ENCODE measurements at regions not wholly inside any gene's neighbourhood (a gene's known extent, or its start where the extent isn't known, plus 50 kb on each side); places are given as distances from the start of the nearest gene placed in this dataset.

- Histone ChIP-seq H3K9me2 (ENCODE audit: insufficient read depth, low read length) (no peaks in the 10 kb centered on the region), H3K9me3 (ENCODE audit: low read length) (no peaks in the 10 kb centered on the region), H3K27me3 (ENCODE audit: insufficient read depth, low read depth, low read length) (no peaks in the 10 kb centered on the region), H3K4me3 (ENCODE audit: low read length) (no peak overlapping the region), H3K9ac (ENCODE audit: low read length) (no peak overlapping the region), H2AFZ (ENCODE audit: low read depth, low read length) (no peak overlapping the region), H3K27ac (ENCODE audit: low read length) (no peak overlapping the region), H4K20me1 (ENCODE audit: insufficient read depth) (no peaks in the 10 kb centered on the region), H3K79me2 (replicated peaks; ENCODE audit: insufficient read depth, low read length) (no peaks in the 10 kb centered on the region), H3K4me2 (ENCODE audit: low read length) (no peak overlapping the region), H3K36me3 (ENCODE audit: insufficient read depth, low read length) (no peaks in the 10 kb centered on the region), H3F3A (ENCODE audit: insufficient read depth, low read length, poor library complexity, severe bottlenecking) (peaks cover 6% of the 10 kb centered on the region)
- TF ChIP-seq REST (IDR thresholded peaks at IDR 0.05; ENCODE audit: borderline replicate concordance), result no peak
- no peak for TF ChIP-seq EZH2 (IDR thresholded peaks at IDR 0.05; ENCODE audit: borderline replicate concordance, insufficient read depth, low read length, poor library complexity, severe bottlenecking)
- TF ChIP-seq SMC3 (conservative IDR thresholded peaks at IDR 0.05; ENCODE audit: poor library complexity), result no peak
- TF ChIP-seq TAF1 (IDR thresholded peaks at IDR 0.05; ENCODE audit: low read depth), result no peak
- no peak for TF ChIP-seq MXI1 (conservative IDR thresholded peaks at IDR 0.05; ENCODE audit: poor library complexity, severe bottlenecking)
- no peak for TF ChIP-seq POLR2AphosphoS5 (IDR thresholded peaks at IDR 0.05)
- TF ChIP-seq CTCF (IDR thresholded peaks at IDR 0.05; ENCODE audit: poor library complexity, severe bottlenecking), result no peak
- TF ChIP-seq RAD21 (conservative IDR thresholded peaks at IDR 0.05), result no peak
These were observed 581.1 kb downstream of the SPRY1 start for GRCh38 chr4:123977641-123978081.

- H3K79me2 ChIP-seq (replicated peaks; ENCODE audit: insufficient read depth, low read length), result no peaks in the 10 kb centered on the region
- H3K9me2 ChIP-seq (ENCODE audit: insufficient read depth, low read length), result no peaks in the 10 kb centered on the region
- H3K27ac ChIP-seq (ENCODE audit: low read length), result no peak overlapping the region
- H2AFZ ChIP-seq (ENCODE audit: low read depth, low read length), result no peak overlapping the region
- no peaks in the 10 kb centered on the region for H3K9me3 ChIP-seq (ENCODE audit: low read length)
- H3K4me2 ChIP-seq (ENCODE audit: low read length), result no peak overlapping the region
- H4K20me1 ChIP-seq (ENCODE audit: insufficient read depth), result no peaks in the 10 kb centered on the region
- peaks cover 6% of the 10 kb centered on the region for H3F3A ChIP-seq (ENCODE audit: insufficient read depth, low read length, poor library complexity, severe bottlenecking)
- no peak for TF ChIP-seq POLR2AphosphoS5 (IDR thresholded peaks at IDR 0.05)
- TF ChIP-seq REST (IDR thresholded peaks at IDR 0.05; ENCODE audit: borderline replicate concordance), result no peak
- no peak for TF ChIP-seq RAD21 (conservative IDR thresholded peaks at IDR 0.05)
- no peak for TF ChIP-seq EZH2 (IDR thresholded peaks at IDR 0.05; ENCODE audit: borderline replicate concordance, insufficient read depth, low read length, poor library complexity, severe bottlenecking)
- no peak for TF ChIP-seq EP300 (conservative IDR thresholded peaks at IDR 0.05; ENCODE audit: poor library complexity, severe bottlenecking)
- no peak overlapping the region for H3K9ac ChIP-seq (ENCODE audit: low read length)
- no peak overlapping the region for H3K4me3 ChIP-seq (ENCODE audit: low read length)
- H3K27me3 ChIP-seq (ENCODE audit: insufficient read depth, low read depth, low read length), result no peaks in the 10 kb centered on the region
- H3K36me3 ChIP-seq (ENCODE audit: insufficient read depth, low read length), result no peaks in the 10 kb centered on the region
These were observed 582.0 kb downstream of the SPRY1 start for GRCh38 chr4:123978637-123979036.

Measured in neural cell (in vitro differentiated cells).